K562 (cell line): ENCODE measurements at regions not wholly inside any gene's neighbourhood (a gene's known extent, or its start where the extent isn't known, plus 50 kb on each side); places are given as distances from the start of the nearest gene placed in this dataset.

Source experiments
- ATAC-seq: fragments of 200-7000 bp; cut with Tn5 transposase; 3 replicates; pipeline ENCODE4 v1.9.1; 2020; ENCODE audit warnings: moderate library complexity
- BruUV-seq: library from RNA; stranded (reverse); fragments of 400-500 nt; replicated peaks from 2 replicates; lab custom pipeline; 2021; lab: Mats Ljungman, UMichigan
- CTCF ChIA-PET: fragments of 300-600 bp; formaldehyde crosslinking; extraction: SDS; loops from one replicate; lab custom pipeline; 2021; ENCODE audit warnings: low intra/inter-chr PET ratio; lab: Yijun Ruan, JAX
- POLR2A ChIA-PET: fragments of 300-600, 350-650 bp; sonication (Branson Sonifier 250); formaldehyde crosslinking; extraction: SDS; loops from one replicate; lab custom pipeline; 2021; ENCODE audit warnings: antibody characterized with exemption, inconsistent platforms; lab: Yijun Ruan, JAX
- DNase-seq, 4 experiments: peaks; one replicate each; pipeline versions ENCODE4 v3.0.0 to v3.0.0-alpha.2; 2011 to 2018; ENCODE audit warnings: low spot score in 3 of 4, mixed read lengths in 3 of 4; ENCODE audit errors: extremely low read depth in 1 of 4
- FAIRE-seq: peaks from 2 replicates; lab custom pipeline; 2011; peaks lifted over from hg19 to GRCh38; lab: Jason Lieb, UNC
- H2AFZ ChIP-seq: 2 replicates; pipeline ENCODE4 v1.6.0; 2011; ENCODE audit warnings: low read depth, low read length, control low read depth, inconsistent platforms
- H3K27ac ChIP-seq: fragments of 200-600 bp; 3 replicates; pipeline ENCODE4 v1.8.0; 2011; ENCODE audit warnings: low read depth, mild to moderate bottlenecking, control low read depth, inconsistent platforms, low read length, moderate library complexity, mixed read lengths; ENCODE audit errors: extremely low read depth
- H3K27me3 ChIP-seq, 2 experiments: fragments of 300-600 bp in 1 of 2; 2 replicates in 1 of 2; 3 replicates in 1 of 2; pipeline versions ENCODE4 v1.6.0 to v1.8.0; 2011; ENCODE audit warnings: inconsistent platforms in 2 of 2, low read length in 2 of 2, mild to moderate bottlenecking in 1 of 2, mixed read lengths in 1 of 2, moderate library complexity in 1 of 2; ENCODE audit not compliant: control insufficient read depth in 2 of 2, insufficient read depth in 2 of 2
- H3K36me3 ChIP-seq: fragments of 300-600 bp; 3 replicates; pipeline ENCODE4 v1.8.0; 2011; ENCODE audit warnings: mild to moderate bottlenecking, low read length, inconsistent platforms; ENCODE audit not compliant: control insufficient read depth, insufficient read depth
- H3K4me1 ChIP-seq, 2 experiments: fragments of 200-600 bp in 1 of 2; replicated peaks in 1 of 2; 2 replicates in 1 of 2; 3 replicates in 1 of 2; pipeline versions ENCODE4 v1.5.1 to v1.8.0; 2011; ENCODE audit warnings: inconsistent platforms in 2 of 2, low read length in 2 of 2, mild to moderate bottlenecking in 1 of 2, mixed read lengths in 1 of 2, moderate library complexity in 1 of 2; ENCODE audit not compliant: control insufficient read depth in 2 of 2, insufficient read depth in 2 of 2
- H3K4me2 ChIP-seq: 2 replicates; pipeline ENCODE4 v1.6.1; 2011; ENCODE audit warnings: low read length, control low read depth, inconsistent platforms, mixed read lengths; ENCODE audit not compliant: insufficient read depth
- H3K4me3 ChIP-seq: fragments of 200-600 bp; sonication (generic), shearing (Covaris generic); 2 replicates; pipeline ENCODE4 v1.5.1; 2016; ENCODE audit warnings: control low read depth, inconsistent platforms
- H3K79me2 ChIP-seq: fragments of 200-600 bp; 3 replicates; pipeline ENCODE4 v1.8.0; 2011; ENCODE audit warnings: low read length, inconsistent platforms; ENCODE audit not compliant: control insufficient read depth, insufficient read depth
- H3K9ac ChIP-seq, 2 experiments: 2 replicates each; pipeline versions ENCODE4 v1.6.0 to v1.6.1; 2011; ENCODE audit warnings: low read depth in 2 of 2, low read length in 2 of 2, control low read depth in 1 of 2, inconsistent platforms in 1 of 2, mild to moderate bottlenecking in 1 of 2, mixed read lengths in 1 of 2; ENCODE audit not compliant: insufficient read depth in 1 of 2
- H3K9me1 ChIP-seq: one replicate; pipeline ENCODE4 v1.6.0; 2011; ENCODE audit warnings: inconsistent platforms, mild to moderate bottlenecking, low read length, moderate library complexity; ENCODE audit not compliant: control insufficient read depth, insufficient read depth
- H3K9me3 ChIP-seq: replicated peaks from 2 replicates; pipeline ENCODE4 v1.5.1; 2011; ENCODE audit warnings: low read depth, low read length, inconsistent platforms; ENCODE audit not compliant: control insufficient read depth, insufficient read depth
- H4K20me1 ChIP-seq: replicated peaks from 2 replicates; pipeline ENCODE4 v1.6.1; 2011; ENCODE audit warnings: low read length, inconsistent platforms, mixed read lengths; ENCODE audit not compliant: control insufficient read depth, insufficient read depth
- CEBPB ChIP-seq: fragments of 450-650 bp; IDR thresholded peaks from 2 replicates; pipeline ENCODE4 v1.6.1; 2016; ENCODE audit warnings: missing genetic modification characterization, missing compliant biosample characterization
- CEBPG ChIP-seq, 3 experiments: fragments of 200-800 bp in 1 of 3; sonication (Bioruptor generic) in 1 of 3; sonication (generic) in 1 of 3; formaldehyde crosslinking in 1 of 3; IDR thresholded peaks in 2 of 3; conservative IDR thresholded peaks in 1 of 3; 2 replicates each; pipeline versions ENCODE4 v1.6.1 to v1.8.0; 2016 to 2022; ENCODE audit warnings: missing compliant biosample characterization in 2 of 3, missing genetic modification characterization in 2 of 3, mild to moderate bottlenecking in 1 of 3, missing genetic modification reagents in 1 of 3
- KDM5B ChIP-seq: fragments of 200-600 bp; sonication (generic); IDR thresholded peaks from 2 replicates; pipeline ENCODE4 v1.6.1; 2012; ENCODE audit warnings: low read depth, mild to moderate bottlenecking, moderate library complexity, low read length, control low read depth, inconsistent platforms; ENCODE audit not compliant: insufficient replicate concordance
- MCM2 ChIP-seq: fragments of 450-650 bp; IDR thresholded peaks from 2 replicates; pipeline ENCODE4 v1.6.1; 2017; ENCODE audit warnings: low read depth, mild to moderate bottlenecking
- ZBTB1 ChIP-seq: sonication (generic); formaldehyde crosslinking; IDR thresholded peaks from 2 replicates; pipeline ENCODE4 v1.8.1; 2023; ENCODE audit warnings: missing genetic modification reagents, low read depth, mild to moderate bottlenecking, borderline replicate concordance
- ZNF436 ChIP-seq: fragments of 250-450, 450-650 bp; sonication (Bioruptor Pico); formaldehyde crosslinking; IDR thresholded peaks from 2 replicates; pipeline ENCODE4 v1.7.0; 2020; ENCODE audit warnings: mild to moderate bottlenecking
- ZNF695 ChIP-seq: fragments of 450-650 bp; formaldehyde crosslinking; IDR thresholded peaks from 2 replicates; pipeline ENCODE4 v1.4.0; 2020; ENCODE audit warnings: mild to moderate bottlenecking, moderate library complexity
- ZNF780A ChIP-seq: fragments of 250-450 bp; sonication (Bioruptor Pico); IDR thresholded peaks from 2 replicates; pipeline ENCODE4 v1.5.0; 2021; ENCODE audit warnings: mild to moderate bottlenecking
- WGBS: fragments of 100-300 bp; shearing (Covaris generic); methylation state at CpG from one replicate; pipeline ENCODE4 v1.1.6; 2016; ENCODE audit warnings: low coverage, mixed read lengths; ENCODE audit not compliant: insufficient coverage; ENCODE audit errors: missing lambda C conversion rate; 5-methylcytosine and 5-hydroxymethylcytosine counted together
- in situ Hi-C: fragments of 300-500 bp; cut with MboI; formaldehyde crosslinking; loops from 4 replicates; pipeline ENCODE4 v1.15.0; 2018; ENCODE audit warnings: inconsistent platforms, mixed read lengths
- intact Hi-C: fragments of 100-400 bp; cut with micrococcal nuclease; formaldehyde crosslinking; loops from 2 replicates; pipeline ENCODE4 v1.14.2; 2022
- TF ChIP-seq, protein P1 (sequence below): sonication (generic); formaldehyde crosslinking; IDR thresholded peaks from 2 replicates; pipeline ENCODE4 v1.8.0; 2022; ENCODE audit warnings: missing genetic modification reagents, mild to moderate bottlenecking, moderate library complexity, borderline replicate concordance
- TF ChIP-seq, protein P2 (sequence below), 2 experiments: fragments of 450-650 bp; conservative IDR thresholded peaks; 2 replicates each; pipeline ENCODE4 v1.6.1; 2017; ENCODE audit warnings: mild to moderate bottlenecking in 2 of 2, moderate library complexity in 2 of 2
- TF ChIP-seq, protein P3 (sequence below): fragments of 200-800 bp; sonication (Bioruptor generic); IDR thresholded peaks from 2 replicates; pipeline ENCODE4 v1.6.1; 2017; ENCODE audit warnings: missing genetic modification characterization, missing compliant biosample characterization

DNA sequence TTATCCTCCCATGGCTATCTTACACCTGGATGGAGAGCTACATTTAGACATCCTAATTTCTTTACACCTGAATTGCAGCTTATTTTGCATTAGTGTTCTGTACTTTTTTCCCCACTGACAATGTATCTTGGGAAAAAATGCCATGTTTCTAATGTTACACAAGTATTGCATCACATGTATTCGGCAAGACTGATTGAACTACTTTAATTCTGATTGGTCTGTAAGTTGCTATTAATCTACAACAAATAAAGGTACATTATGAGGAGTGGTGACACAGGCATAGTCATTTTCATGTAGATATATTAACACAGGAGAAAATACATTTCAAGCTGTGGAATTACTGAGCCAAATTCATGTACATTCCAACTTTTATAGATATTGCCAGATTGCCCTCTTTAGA, 558.0 kb downstream of the TRIML1 start:
- H2AFZ ChIP-seq, result no peak overlapping the region
- in situ Hi-C loops (no loop called here), intact Hi-C loops (no loop called here)
- ChIA-PET POLR2A (no interaction called here), CTCF (no interaction called here)
- no peaks in the 10 kb centered on the region for H3K9me3 ChIP-seq
- no peak for DNase-seq
- no peak overlapping the region for H3K9ac ChIP-seq
- FAIRE-seq, result no peak
- no peak overlapping the region for H3K4me3 ChIP-seq
- no peaks in the 10 kb centered on the region for H3K9me1 ChIP-seq
- no peak overlapping the region for H3K27ac ChIP-seq
- WGBS, result 0% methylated on average over 1 of the region's 1 CpG
- H3K27me3 ChIP-seq, result no peaks in the 10 kb centered on the region
- TF ChIP-seq ZBTB1 (CRISPR knock-in tag) (no peak), KDM5B (no peak), ZNF436 (CRISPR knock-in tag) (no peak), CEBPB (tag) (0 out of 2 replicates have a peak, but pooled peaks have one; percentile 19), MCM2 (no peak), CEBPG (CRISPR knock-in tag; IDR thresholded peaks at IDR 0.05) (no peak), CEBPG (tag; conservative IDR thresholded peaks at IDR 0.05 in 1 of 2, IDR thresholded peaks at IDR 0.05 in 1 of 2) (peak; percentile 52 to 72), ZNF695 (CRISPR knock-in tag) (no peak), ZNF780A (CRISPR knock-in tag) (no peak)
- TF ChIP-seq, protein P1, sequence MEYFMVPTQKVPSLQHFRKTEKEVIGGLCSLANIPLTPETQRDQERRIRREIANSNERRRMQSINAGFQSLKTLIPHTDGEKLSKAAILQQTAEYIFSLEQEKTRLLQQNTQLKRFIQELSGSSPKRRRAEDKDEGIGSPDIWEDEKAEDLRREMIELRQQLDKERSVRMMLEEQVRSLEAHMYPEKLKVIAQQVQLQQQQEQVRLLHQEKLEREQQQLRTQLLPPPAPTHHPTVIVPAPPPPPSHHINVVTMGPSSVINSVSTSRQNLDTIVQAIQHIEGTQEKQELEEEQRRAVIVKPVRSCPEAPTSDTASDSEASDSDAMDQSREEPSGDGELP (CRISPR knock-in tag), result no peak
- TF ChIP-seq, protein P2, sequence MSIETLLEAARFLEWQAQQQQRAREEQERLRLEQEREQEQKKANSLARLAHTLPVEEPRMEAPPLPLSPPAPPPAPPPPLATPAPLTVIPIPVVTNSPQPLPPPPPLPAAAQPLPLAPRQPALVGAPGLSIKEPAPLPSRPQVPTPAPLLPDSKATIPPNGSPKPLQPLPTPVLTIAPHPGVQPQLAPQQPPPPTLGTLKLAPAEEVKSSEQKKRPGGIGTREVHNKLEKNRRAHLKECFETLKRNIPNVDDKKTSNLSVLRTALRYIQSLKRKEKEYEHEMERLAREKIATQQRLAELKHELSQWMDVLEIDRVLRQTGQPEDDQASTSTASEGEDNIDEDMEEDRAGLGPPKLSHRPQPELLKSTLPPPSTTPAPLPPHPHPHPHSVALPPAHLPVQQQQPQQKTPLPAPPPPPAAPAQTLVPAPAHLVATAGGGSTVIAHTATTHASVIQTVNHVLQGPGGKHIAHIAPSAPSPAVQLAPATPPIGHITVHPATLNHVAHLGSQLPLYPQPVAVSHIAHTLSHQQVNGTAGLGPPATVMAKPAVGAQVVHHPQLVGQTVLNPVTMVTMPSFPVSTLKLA (conservative IDR thresholded peaks at IDR 0.05), result no peak
- TF ChIP-seq, protein P3, sequence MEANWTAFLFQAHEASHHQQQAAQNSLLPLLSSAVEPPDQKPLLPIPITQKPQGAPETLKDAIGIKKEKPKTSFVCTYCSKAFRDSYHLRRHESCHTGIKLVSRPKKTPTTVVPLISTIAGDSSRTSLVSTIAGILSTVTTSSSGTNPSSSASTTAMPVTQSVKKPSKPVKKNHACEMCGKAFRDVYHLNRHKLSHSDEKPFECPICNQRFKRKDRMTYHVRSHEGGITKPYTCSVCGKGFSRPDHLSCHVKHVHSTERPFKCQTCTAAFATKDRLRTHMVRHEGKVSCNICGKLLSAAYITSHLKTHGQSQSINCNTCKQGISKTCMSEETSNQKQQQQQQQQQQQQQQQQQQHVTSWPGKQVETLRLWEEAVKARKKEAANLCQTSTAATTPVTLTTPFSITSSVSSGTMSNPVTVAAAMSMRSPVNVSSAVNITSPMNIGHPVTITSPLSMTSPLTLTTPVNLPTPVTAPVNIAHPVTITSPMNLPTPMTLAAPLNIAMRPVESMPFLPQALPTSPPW (CRISPR knock-in tag), result no peak
- TF ChIP-seq, all 486 proteins: peak for 2
- Histone ChIP-seq H3K4me2 (no peak overlapping the region), H4K20me1 (no peaks in the 10 kb centered on the region), H3K4me1 (no peaks in the 10 kb centered on the region), H3K79me2 (no peaks in the 10 kb centered on the region), H3K36me3 (no peaks in the 10 kb centered on the region)
- no peak for ATAC-seq
- BruUV-seq, result no TSS peak
